Activated CD8-positive, alpha-beta T cell treated with anti-CD3 and anti-CD28 coated beads for 36 hours (primary cell): ENCODE measurements at regions not wholly inside any gene's neighbourhood (a gene's known extent, or its start where the extent isn't known, plus 50 kb on each side); places are given as distances from the start of the nearest gene placed in this dataset.

Experiments
- ATAC-seq: fragments of 200-7000 bp; cut with Tn5 transposase; one replicate; pipeline ENCODE4 v1.10.0; 2021; ENCODE audit warnings: mild to moderate bottlenecking, moderate library complexity
- CTCF ChIA-PET: fragments of 350-600 bp; sonication (Branson Sonifier 250); formaldehyde crosslinking; loops from one replicate; lab custom pipeline; 2021; ENCODE audit warnings: antibody characterized with exemption; lab: Charles Lee
- POLR2A ChIA-PET: fragments of 350-600 bp; sonication (Branson Sonifier 250); formaldehyde crosslinking; loops from one replicate; lab custom pipeline; 2021; ENCODE audit warnings: antibody characterized with exemption; lab: Charles Lee
- DNase-seq: peaks from one replicate; pipeline ENCODE4 v3.0.0-alpha.2; 2020
- H3K27ac Mint-ChIP-seq: one replicate; pipeline ENCODE4 v1.8.0; 2021; ENCODE audit warnings: mild to moderate bottlenecking, mixed read lengths
- H3K27me3 Mint-ChIP-seq: one replicate; pipeline ENCODE4 v1.8.0; 2021; ENCODE audit warnings: mixed read lengths
- H3K36me3 Mint-ChIP-seq: one replicate; pipeline ENCODE4 v1.8.0; 2021; ENCODE audit warnings: low read depth, mixed read lengths
- H3K4me1 Mint-ChIP-seq: one replicate; pipeline ENCODE4 v1.8.0; 2021; ENCODE audit warnings: low read depth, mixed read lengths
- H3K4me3 Mint-ChIP-seq: one replicate; pipeline ENCODE4 v1.8.0; 2021; ENCODE audit warnings: mild to moderate bottlenecking, moderate library complexity, mixed read lengths
- H3K9me3 Mint-ChIP-seq: one replicate; pipeline ENCODE4 v1.8.0; 2021; ENCODE audit warnings: mixed read lengths
- CTCF ChIP-seq: fragments of 200-600 bp; IDR thresholded peaks from one replicate; pipeline ENCODE4 v1.8.0; 2022; ENCODE audit warnings: antibody characterized with exemption, mild to moderate bottlenecking
- intact Hi-C: fragments of 100-400 bp; cut with micrococcal nuclease; formaldehyde crosslinking; loops from one replicate; pipeline ENCODE4 v1.10.0; 2022

- H3K4me3 Mint-ChIP-seq, result no peak overlapping the region
- no peak for ATAC-seq
Measured at GRCh38 chr10:17538941-17539340, 78.2 kb downstream of the HACD1 start.

DNA sequence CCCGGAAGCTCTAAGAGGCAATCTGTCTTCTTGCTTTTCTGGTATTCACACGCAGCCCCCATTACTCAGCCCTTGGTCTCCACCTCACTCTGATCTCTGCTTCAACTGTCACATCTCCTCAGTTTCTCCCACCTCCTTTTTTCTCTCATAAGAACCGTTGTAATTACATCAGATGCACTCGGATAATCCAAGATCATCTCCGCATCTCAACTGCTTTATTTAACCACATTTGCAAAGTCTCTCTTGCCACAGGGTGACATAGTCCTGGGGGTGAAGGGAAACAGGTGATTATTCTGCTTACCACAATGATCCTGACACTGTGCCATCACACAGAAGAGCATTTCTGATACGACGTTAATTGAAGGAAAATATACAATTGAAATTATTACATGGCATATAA lies 79.9 kb downstream of the HACD1 start:
- CTCF ChIA-PET, result no interaction called here
- Mint-ChIP-seq H3K9me3 (peaks cover 3% of the 10 kb centered on the region), H3K27me3 (peaks cover 1% of the 10 kb centered on the region), H3K4me1 (no peaks in the 10 kb centered on the region), H3K4me3 (no peak overlapping the region), H3K27ac (no peak overlapping the region), H3K36me3 (no peaks in the 10 kb centered on the region)
- intact Hi-C loops, result no loop called here
- TF ChIP-seq CTCF, result no peak
- ATAC-seq, result no peak
- POLR2A ChIA-PET, result interaction anchor here (0.6 kb wide), 1 partner anchor 17 kb away, joined by 4 read pairs; no protein-coding TSS in a partner anchor
- no peak for DNase-seq

More at GRCh38 chr10:17538941-17539340, 78.2 kb downstream of the HACD1 start:
- no peak overlapping the region for H3K27ac Mint-ChIP-seq
- H3K9me3 Mint-ChIP-seq, result peaks cover 3% of the 10 kb centered on the region
- TF ChIP-seq CTCF, result no peak
- no peak for DNase-seq
- intact Hi-C loops, result no loop called here
- ChIA-PET CTCF (no interaction called here), POLR2A (no interaction called here)
- H3K27me3 Mint-ChIP-seq, result peaks cover 5% of the 10 kb centered on the region
- no peaks in the 10 kb centered on the region for H3K4me1 Mint-ChIP-seq
- no peaks in the 10 kb centered on the region for H3K36me3 Mint-ChIP-seq

- intact Hi-C loops, result no loop called here
- no peak for ATAC-seq
- no peaks in the 10 kb centered on the region for H3K4me1 Mint-ChIP-seq
- H3K9me3 Mint-ChIP-seq, result peaks cover 3% of the 10 kb centered on the region
- H3K4me3 Mint-ChIP-seq, result no peak overlapping the region
- peaks cover 1% of the 10 kb centered on the region for H3K27me3 Mint-ChIP-seq
- TF ChIP-seq CTCF, result no peak
- POLR2A ChIA-PET, result no interaction called here
- CTCF ChIA-PET, result no interaction called here
- no peak for DNase-seq
- no peak overlapping the region for H3K27ac Mint-ChIP-seq
- H3K36me3 Mint-ChIP-seq, result no peaks in the 10 kb centered on the region
Measured at GRCh38 chr10:17536221-17536620, 81.0 kb downstream of the HACD1 start.

- DNase-seq, result no peak
- no peak for TF ChIP-seq CTCF
- peaks cover under 1% of the 10 kb centered on the region for H3K9me3 Mint-ChIP-seq
- no peak overlapping the region for H3K27ac Mint-ChIP-seq
- H3K4me1 Mint-ChIP-seq, result no peaks in the 10 kb centered on the region
- ChIA-PET POLR2A (no interaction called here), CTCF (interaction anchor here (0.7 kb wide), 1 partner anchor 24 kb away, joined by 3 read pairs; no protein-coding TSS in a partner anchor)
- H3K36me3 Mint-ChIP-seq, result no peaks in the 10 kb centered on the region
- peaks cover 1% of the 10 kb centered on the region for H3K27me3 Mint-ChIP-seq
- intact Hi-C loops, result no loop called here
- no peak for ATAC-seq
- H3K4me3 Mint-ChIP-seq, result no peak overlapping the region
Measured at GRCh38 chr10:17533731-17534130, 79.3 kb upstream of the ST8SIA6 start.

- Mint-ChIP-seq H3K9me3 (no peaks in the 10 kb centered on the region), H3K27me3 (peaks cover 10% of the 10 kb centered on the region), H3K27ac (no peak overlapping the region), H3K4me3 (no peak overlapping the region), H3K36me3 (no peaks in the 10 kb centered on the region), H3K4me1 (no peaks in the 10 kb centered on the region)
- CTCF ChIA-PET, result no interaction called here
- no peak for DNase-seq
- POLR2A ChIA-PET, result no interaction called here
- TF ChIP-seq CTCF, result no peak
- no peak for ATAC-seq
- intact Hi-C loops, result no loop called here
Measured at GRCh38 chr10:17528306-17528862, 74.0 kb upstream of the ST8SIA6 start.
